ENCODE measurements at regions not wholly inside any gene's neighbourhood (a gene's known extent, or its start where the extent isn't known, plus 50 kb on each side); places are given as distances from the start of the nearest gene placed in this dataset.

- TF ChIP-seq CTCF (IDR thresholded peaks at IDR 0.05; ENCODE audit: low read length): no peak
- no peak for TF ChIP-seq EZH2 (IDR thresholded peaks at IDR 0.05; ENCODE audit: borderline replicate concordance, low read length)
These were observed 1718.2 kb downstream of the EFNB2 start for GRCh38 chr13:104817271-104817670.
